GM13976 (cell line): ENCODE measurements at regions not wholly inside any gene's neighbourhood (a gene's known extent, or its start where the extent isn't known, plus 50 kb on each side); places are given as distances from the start of the nearest gene placed in this dataset.

ENCODE experiments used
- DNase-seq: peaks from one replicate; pipeline ENCODE4 v3.0.0; 2012; ENCODE audit warnings: low spot score
- CTCF ChIP-seq: IDR thresholded peaks from 2 replicates; pipeline ENCODE4 v1.5.1; 2012; ENCODE audit warnings: borderline replicate concordance, mild to moderate bottlenecking; ENCODE audit not compliant: insufficient read depth; ENCODE audit errors: extremely low read depth, missing control alignments, control extremely low read depth
- in situ Hi-C: fragments of 300-500 bp; cut with MboI; formaldehyde crosslinking; loops from one replicate; pipeline ENCODE4 v1.12.0; 2022; ENCODE audit warnings: low sequenced_read_pairs, mixed read lengths, inconsistent platforms; ENCODE audit not compliant: unreplicated experiment

- in situ Hi-C loops = no loop called here
- DNase-seq = no peak
Observed at GRCh38 chr3:103924544-103924943, 1442.2 kb upstream of the ALCAM start.

GRCh38 chr3:103926936-103927335 lies 1439.8 kb upstream of the ALCAM start:
- DNase-seq = no peak
- in situ Hi-C loops = no loop called here
- no peak for TF ChIP-seq CTCF

More at GRCh38 chr3:103924544-103924943, 1442.2 kb upstream of the ALCAM start:
- no peak for TF ChIP-seq CTCF

GRCh38 chr3:103927896-103928295 lies 1438.8 kb upstream of the ALCAM start:
- TF ChIP-seq CTCF = no peak
- in situ Hi-C loops = no loop called here
- DNase-seq = no peak

GRCh38 chr3:103937094-103937493 lies 1429.6 kb upstream of the ALCAM start:
- no peak for TF ChIP-seq CTCF
- DNase-seq = no peak
- in situ Hi-C loops = no loop called here

- TF ChIP-seq CTCF = no peak
- in situ Hi-C loops = no loop called here
- no peak for DNase-seq
Observed at GRCh38 chr3:103947062-103947461, 1419.6 kb upstream of the ALCAM start.

- no peak for DNase-seq
- no peak for TF ChIP-seq CTCF
- in situ Hi-C loops = no loop called here
Observed at GRCh38 chr3:103949693-103950092, 1417.0 kb upstream of the ALCAM start.

- no peak for TF ChIP-seq CTCF
- no peak for DNase-seq
- in situ Hi-C loops = no loop called here
Observed at GRCh38 chr3:103950676-103951075, 1416.0 kb upstream of the ALCAM start.
